GM12878 (cell line): ENCODE measurements at regions not wholly inside any gene's neighbourhood (a gene's known extent, or its start where the extent isn't known, plus 50 kb on each side); places are given as distances from the start of the nearest gene placed in this dataset.

Experiments used
- ATAC-seq: fragments of 200-7000 bp; cut with Tn5 transposase; 3 replicates; pipeline ENCODE4 v1.9.1; 2020; ENCODE audit warnings: mild to moderate bottlenecking, moderate library complexity
- BruUV-seq: library from RNA; stranded (reverse); fragments of 400-500 nt; replicated peaks from 2 replicates; lab custom pipeline; 2021; lab: Mats Ljungman, UMichigan
- CTCF ChIA-PET: fragments of 300-600 bp; sonication (Branson Sonifier 250); formaldehyde crosslinking; extraction: SDS; loops from one replicate; lab custom pipeline; 2021; ENCODE audit warnings: inconsistent platforms; lab: Yijun Ruan, JAX
- POLR2A ChIA-PET: fragments of 350-600 bp; formaldehyde crosslinking; extraction: SDS; loops from one replicate; lab custom pipeline; 2021; ENCODE audit warnings: inconsistent platforms; lab: Charles Lee
- RAD21 ChIA-PET: fragments of 300-600 bp; sonication (Branson Sonifier 250); formaldehyde crosslinking; loops from one replicate; lab custom pipeline; 2023; ENCODE audit warnings: antibody characterized with exemption; ENCODE audit not compliant: unreplicated experiment; lab: Charles Lee
- SMC1A ChIA-PET: fragments of 300-600 bp; sonication (Branson Sonifier 250); formaldehyde crosslinking; loops from one replicate; lab custom pipeline; 2023; ENCODE audit not compliant: unreplicated experiment, uncharacterized antibody; lab: Charles Lee
- DNase-seq: peaks from one replicate; pipeline ENCODE4 v3.0.0-alpha.2; 2011; ENCODE audit warnings: low read depth, low spot score
- FAIRE-seq: peaks from 3 replicates; lab custom pipeline; 2011; peaks lifted over from hg19 to GRCh38; lab: Jason Lieb, UNC
- H2AFZ ChIP-seq: 2 replicates; pipeline ENCODE4 v1.6.0; 2011; ENCODE audit warnings: low read depth, low read length, control low read depth; ENCODE audit not compliant: control insufficient read depth
- H3K27ac ChIP-seq: 2 replicates; pipeline ENCODE4 v1.5.1; 2011; ENCODE audit warnings: control low read depth; ENCODE audit not compliant: control insufficient read depth, insufficient read depth
- H3K27me3 ChIP-seq, 2 experiments: replicated peaks in 1 of 2; 2 replicates each; pipeline versions ENCODE4 v1.6.0 to v1.6.1; 2011; ENCODE audit warnings: low read length in 1 of 2; ENCODE audit not compliant: control insufficient read depth in 2 of 2, insufficient read depth in 2 of 2
- H3K36me3 ChIP-seq, 2 experiments: 2 replicates each; pipeline ENCODE4 v1.5.1; 2011; ENCODE audit warnings: low read length in 1 of 2; ENCODE audit not compliant: control insufficient read depth in 2 of 2, insufficient read depth in 2 of 2
- H3K4me1 ChIP-seq: 2 replicates; pipeline ENCODE4 v1.6.1; 2011; ENCODE audit warnings: mild to moderate bottlenecking, low read length, moderate library complexity, mixed read lengths; ENCODE audit not compliant: control insufficient read depth, insufficient read depth
- H3K4me2 ChIP-seq: 2 replicates; pipeline ENCODE4 v1.6.0; 2011; ENCODE audit warnings: control low read depth; ENCODE audit not compliant: control insufficient read depth, insufficient read depth
- H3K4me3 ChIP-seq: fragments of 200-600 bp; sonication (generic); 2 replicates; pipeline ENCODE4 v1.5.1; 2016
- H3K79me2 ChIP-seq: 2 replicates; pipeline ENCODE4 v1.6.0; 2011; ENCODE audit warnings: low read length; ENCODE audit not compliant: control insufficient read depth, insufficient read depth
- H3K9ac ChIP-seq: 2 replicates; pipeline ENCODE4 v1.8.0; 2011; ENCODE audit warnings: low read length, control low read depth, mixed read lengths; ENCODE audit not compliant: control insufficient read depth, insufficient read depth
- H3K9me3 ChIP-seq: replicated peaks from 3 replicates; pipeline ENCODE4 v1.5.1; 2011; ENCODE audit warnings: mild to moderate bottlenecking, low read length; ENCODE audit not compliant: control insufficient read depth, insufficient read depth
- H4K20me1 ChIP-seq: 2 replicates; pipeline ENCODE4 v1.6.0; 2011; ENCODE audit not compliant: control insufficient read depth, insufficient read depth
- ASH2L ChIP-seq: fragments of 300-600, 200-600 bp; sonication (generic); IDR thresholded peaks from 2 replicates; pipeline ENCODE4 v1.6.1; 2017; ENCODE audit warnings: low read depth, mild to moderate bottlenecking, borderline replicate concordance
- ESRRA ChIP-seq: IDR thresholded peaks from 2 replicates; pipeline ENCODE4 v1.6.1; 2012; ENCODE audit warnings: mild to moderate bottlenecking, low read length, improper control_type of control experiment
- EZH2 ChIP-seq: IDR thresholded peaks from 2 replicates; pipeline ENCODE4 v1.6.1; 2012; ENCODE audit warnings: low read depth, mild to moderate bottlenecking, control low read depth, inconsistent platforms, low read length, borderline replicate concordance; ENCODE audit not compliant: control insufficient read depth
- KDM1A ChIP-seq: fragments of 200-600 bp; sonication (generic); IDR thresholded peaks from 2 replicates; pipeline ENCODE4 v1.6.1; 2016; ENCODE audit warnings: borderline replicate concordance
- PAX8 ChIP-seq: fragments of 450-650 bp; IDR thresholded peaks from 2 replicates; pipeline ENCODE4 v1.6.1; 2017; ENCODE audit warnings: mild to moderate bottlenecking, moderate library complexity
- WGBS: methylation state at CpG from one replicate; pipeline ENCODE4 v1.1.6; 2016; ENCODE audit warnings: low lambda C conversion rate; ENCODE audit not compliant: insufficient replicate concordance, insufficient coverage; ENCODE audit errors: missing lambda C conversion rate; 5-methylcytosine and 5-hydroxymethylcytosine counted together
- in situ Hi-C: fragments of 300-500 bp; cut with MboI; formaldehyde crosslinking; loops from 9 replicates; pipeline ENCODE4 v1.14.3; 2018; ENCODE audit warnings: mixed read lengths
- intact Hi-C: fragments of 100-400 bp; cut with micrococcal nuclease; formaldehyde crosslinking; loops from one replicate; pipeline ENCODE4 v1.14.2; 2022; ENCODE audit not compliant: unreplicated experiment

DNA sequence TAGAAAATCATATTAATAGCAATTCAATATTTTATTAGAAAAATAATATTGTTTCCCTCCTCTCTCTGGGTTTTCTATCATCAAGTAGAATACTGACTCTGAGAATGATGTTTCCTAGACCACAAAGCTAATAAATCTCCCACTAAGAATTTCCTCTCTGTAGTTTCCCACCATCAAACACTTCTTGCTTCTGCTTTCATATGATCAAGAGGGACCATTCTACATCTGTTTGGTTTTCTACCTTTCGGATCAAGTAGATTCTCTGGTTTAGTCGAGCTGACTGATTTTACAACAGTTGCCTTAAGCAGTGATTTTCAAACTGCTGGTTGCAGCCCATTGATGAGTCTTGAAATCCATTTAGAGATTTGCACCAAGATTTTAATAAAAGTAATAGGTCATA, 240.2 kb upstream of the PTBP2 start:
- Histone ChIP-seq H3K4me3 (no peak overlapping the region), H3K9me3 (no peaks in the 10 kb centered on the region; the same call in 2 of the 3 replicates), H3K36me3 (no peaks in the 10 kb centered on the region), H3K9ac (no peak overlapping the region), H3K27me3 (no peaks in the 10 kb centered on the region), H3K27ac (no peak overlapping the region), H3K79me2 (no peaks in the 10 kb centered on the region), H3K4me2 (no peak overlapping the region), H3K4me1 (no peaks in the 10 kb centered on the region), H2AFZ (no peak overlapping the region), H4K20me1 (no peaks in the 10 kb centered on the region)
- BruUV-seq: no TSS peak
- DNase-seq (no peak), ATAC-seq (no peak), FAIRE-seq (no peak)
- TF ChIP-seq PAX8 (no peak), KDM1A (no peak), ESRRA (no peak)
- in situ Hi-C loops: no loop called here
- intact Hi-C loops: no loop called here
- 0% methylated on average over 2 of the region's 2 CpGs for WGBS
- CTCF ChIA-PET: no interaction called here
- RAD21 ChIA-PET: no interaction called here
- SMC1A ChIA-PET: no interaction called here
- POLR2A ChIA-PET: no interaction called here

DNA sequence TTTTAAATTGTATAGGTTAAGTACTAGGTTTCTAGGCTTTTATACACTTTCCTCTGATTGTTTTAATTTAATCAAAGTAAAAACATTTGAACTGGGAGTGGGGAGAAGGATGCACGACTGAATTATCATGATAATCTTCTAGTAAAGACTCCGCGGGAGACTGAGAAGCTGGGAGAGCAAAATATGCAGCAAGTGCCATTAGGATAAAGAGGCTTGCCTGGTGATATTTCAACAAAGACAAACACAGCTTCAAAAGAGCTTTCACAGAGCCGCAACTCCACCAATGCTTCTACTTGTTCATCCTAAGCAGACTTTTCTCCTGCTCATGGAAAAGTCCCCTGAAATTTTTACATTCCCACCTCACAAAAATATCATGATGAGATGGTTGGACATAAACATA, 239.0 kb upstream of the PTBP2 start:
- H3K4me3 ChIP-seq: no peak overlapping the region
- intact Hi-C loops (no loop called here), in situ Hi-C loops (no loop called here)
- no peak for FAIRE-seq
- no peaks in the 10 kb centered on the region for H3K36me3 ChIP-seq
- WGBS: 71% methylated on average over 4 of the region's 4 CpGs
- H3K27ac ChIP-seq: no peak overlapping the region
- no peaks in the 10 kb centered on the region for H4K20me1 ChIP-seq
- no peaks in the 10 kb centered on the region for H3K79me2 ChIP-seq
- ChIA-PET POLR2A (no interaction called here), SMC1A (no interaction called here), CTCF (no interaction called here), RAD21 (no interaction called here)
- no peaks in the 10 kb centered on the region; the same call in 2 of the 3 replicates for H3K9me3 ChIP-seq
- no peak for DNase-seq
- no peaks in the 10 kb centered on the region for H3K27me3 ChIP-seq
- TF ChIP-seq EZH2 (no peak), ASH2L (no peak)
- H3K4me2 ChIP-seq: no peak overlapping the region
- BruUV-seq: no TSS peak
- H3K4me1 ChIP-seq: no peaks in the 10 kb centered on the region
- no peak for ATAC-seq
- no peak overlapping the region for H2AFZ ChIP-seq
- H3K9ac ChIP-seq: no peak overlapping the region
